ENCODE measurements at regions not wholly inside any gene's neighbourhood (a gene's known extent, or its start where the extent isn't known, plus 50 kb on each side); places are given as distances from the start of the nearest gene placed in this dataset.

- TF ChIP-seq CTCF (IDR thresholded peaks at IDR 0.05) (no peak), POLR2A (IDR thresholded peaks at IDR 0.05) (no peak)
Observed at GRCh38 chr2:30314981-30315380, 83.6 kb downstream of the LBH start.
